NCI-H446 (cell line): ENCODE measurements at regions not wholly inside any gene's neighbourhood (a gene's known extent, or its start where the extent isn't known, plus 50 kb on each side); places are given as distances from the start of the nearest gene placed in this dataset.

Experiments used
- DNase-seq, 2 experiments: peaks; one replicate each; lab custom pipeline; 2025; lab: John Stamatoyannopoulos, UW

DNA sequence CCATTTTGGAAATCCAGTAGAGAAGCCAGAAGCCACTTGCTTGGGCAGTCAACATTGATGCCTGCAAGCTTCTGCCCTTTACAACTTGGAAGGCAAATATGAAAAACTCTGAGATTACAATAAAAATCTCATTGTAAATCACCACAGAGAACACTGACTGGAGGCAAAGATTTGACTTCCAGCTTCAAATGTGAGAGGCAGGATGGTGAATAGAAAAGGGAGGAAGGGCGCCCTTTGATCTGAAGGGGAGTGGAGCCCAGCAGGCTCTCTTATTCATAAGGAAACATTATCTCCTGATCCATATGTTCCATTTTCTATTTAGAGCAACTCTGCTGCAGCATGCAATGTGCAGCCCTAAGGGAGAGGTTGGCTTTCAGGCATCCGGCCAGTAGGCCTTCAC is 348.3 kb downstream of the AJAP1 start:
- no peak for DNase-seq

DNA sequence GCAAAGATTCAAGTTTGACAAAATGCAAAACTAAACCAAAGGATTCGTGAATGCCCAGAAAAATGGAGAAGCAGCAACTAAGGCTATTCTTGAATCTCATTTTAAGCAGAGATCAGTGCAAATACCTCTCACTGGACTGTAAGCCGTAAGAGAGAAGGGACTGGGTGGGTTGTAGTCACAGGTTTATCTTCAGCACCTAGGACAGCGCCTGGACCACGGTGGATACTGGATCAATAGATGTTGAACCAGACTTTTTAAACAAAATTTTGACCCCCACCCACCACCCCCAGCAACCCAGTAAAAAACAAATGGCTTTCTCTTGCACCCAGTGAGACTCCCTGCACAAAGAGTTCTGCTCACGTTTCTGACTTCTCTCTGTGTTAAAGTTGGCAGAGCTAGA is 347.1 kb downstream of the AJAP1 start:
- DNase-seq = no peak

DNA sequence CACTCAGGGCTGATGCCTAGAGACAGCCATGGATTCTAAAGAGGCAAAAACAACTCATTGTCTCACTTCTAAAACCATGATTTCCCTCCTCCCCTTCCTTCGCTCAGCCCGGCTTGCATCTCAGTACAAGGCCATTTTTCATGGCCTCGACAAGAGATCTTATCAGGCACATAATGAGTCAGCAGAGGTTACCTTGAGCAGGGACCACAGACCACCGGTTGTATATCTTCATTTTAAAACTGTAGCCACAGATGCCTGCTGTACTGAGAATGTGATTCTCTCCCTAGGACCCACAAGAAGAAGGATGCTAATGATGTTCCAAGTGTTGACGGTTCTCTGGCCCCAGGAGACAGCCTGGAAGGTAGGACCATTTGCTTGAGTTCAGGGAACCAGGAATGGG is 331.9 kb downstream of the AJAP1 start:
- no peak for DNase-seq

DNA sequence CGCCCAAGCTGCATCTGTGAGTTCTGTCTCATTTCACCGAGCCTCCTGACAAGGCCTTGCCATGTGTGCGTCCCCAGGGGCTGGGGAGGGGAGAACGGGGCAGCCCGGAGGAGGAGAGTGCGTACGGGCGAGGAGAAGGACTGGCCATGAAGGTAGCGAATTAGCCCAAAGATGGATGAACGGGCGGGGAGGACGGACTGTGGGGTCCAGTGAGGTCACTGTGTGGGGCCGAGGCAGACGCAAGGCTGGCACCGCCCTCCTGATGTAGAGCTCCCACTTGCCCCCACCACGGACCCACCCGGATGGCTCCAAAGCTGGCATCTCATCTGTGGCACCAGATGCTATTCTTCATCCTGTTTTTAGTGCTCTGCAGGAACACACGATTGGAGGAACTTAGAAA is 330.4 kb downstream of the AJAP1 start:
- DNase-seq = no peak

DNA sequence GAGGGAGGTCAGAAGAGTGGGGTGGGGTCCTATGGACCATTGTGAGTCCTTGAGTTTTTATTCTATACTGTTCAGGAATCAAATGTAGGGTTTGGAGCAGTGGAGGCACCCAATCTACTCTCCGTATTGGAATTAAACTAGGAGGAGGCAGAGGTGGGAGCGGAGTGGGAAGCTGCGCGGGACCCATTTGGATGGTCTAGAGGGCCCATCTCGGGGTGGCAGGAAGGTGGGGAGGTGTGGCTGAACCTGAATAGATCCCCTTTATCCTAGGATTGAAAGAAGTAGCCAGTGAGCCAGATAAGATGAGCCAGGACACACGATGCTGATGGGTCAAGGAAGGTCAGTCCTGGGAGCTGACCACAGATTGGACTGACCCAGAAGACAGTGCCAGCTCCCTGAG is 325.8 kb downstream of the AJAP1 start:
- DNase-seq = no peak

DNA sequence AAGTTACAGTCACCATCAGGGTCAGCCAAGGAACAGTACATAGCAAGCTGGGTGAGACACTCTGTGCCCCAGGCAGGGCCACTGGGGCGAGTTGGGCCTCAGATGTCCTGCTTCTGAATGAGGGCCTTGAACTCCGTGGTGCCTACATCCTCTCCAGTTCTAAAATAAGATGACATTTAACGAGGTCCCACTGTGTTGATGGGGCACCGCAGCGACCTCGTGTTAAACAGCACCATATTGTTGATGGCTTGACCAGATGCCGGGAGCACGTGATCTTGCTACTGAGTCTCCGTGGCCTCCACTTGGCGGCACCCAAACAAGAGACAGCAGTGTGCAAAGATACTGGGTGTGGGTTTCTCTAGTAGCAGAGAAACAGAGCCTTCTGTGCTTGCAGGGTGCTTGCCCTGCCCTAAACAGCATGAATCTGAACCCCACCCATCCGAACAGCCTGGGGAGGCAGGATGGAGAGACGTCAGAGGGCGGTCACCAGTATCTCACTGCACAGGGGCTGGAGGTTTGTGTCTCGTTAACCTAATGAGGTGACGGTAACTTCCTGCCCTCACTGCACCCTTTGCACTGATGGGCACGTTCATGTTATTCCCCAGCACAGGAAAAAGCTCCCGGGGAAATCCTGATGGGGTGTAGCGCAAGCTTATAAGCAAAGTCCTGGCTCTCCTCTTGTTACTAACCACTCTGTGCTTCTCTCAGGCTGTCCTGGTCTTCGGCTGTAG is 324.4 kb downstream of the AJAP1 start:
- no peak for DNase-seq

DNA sequence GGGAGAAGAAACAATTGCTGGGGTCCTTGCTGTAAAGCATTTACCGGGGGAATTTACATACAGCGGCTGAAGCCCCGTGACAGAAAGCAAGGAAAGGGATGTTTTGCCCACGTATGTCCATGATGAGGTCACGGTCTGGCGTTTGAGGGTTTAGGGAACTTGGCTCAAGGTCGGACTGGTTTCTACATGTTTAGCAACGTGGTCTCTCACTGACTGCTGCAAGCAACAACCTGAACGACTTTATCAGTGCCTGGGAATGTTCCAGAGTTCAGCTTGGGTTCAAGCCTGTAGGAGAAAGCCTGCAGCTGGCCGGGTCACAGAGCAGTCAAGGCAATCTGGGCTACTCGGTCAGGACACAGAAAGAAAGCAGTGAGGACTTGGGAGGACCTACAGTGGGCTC is 323.3 kb downstream of the AJAP1 start:
- no peak for DNase-seq

DNA sequence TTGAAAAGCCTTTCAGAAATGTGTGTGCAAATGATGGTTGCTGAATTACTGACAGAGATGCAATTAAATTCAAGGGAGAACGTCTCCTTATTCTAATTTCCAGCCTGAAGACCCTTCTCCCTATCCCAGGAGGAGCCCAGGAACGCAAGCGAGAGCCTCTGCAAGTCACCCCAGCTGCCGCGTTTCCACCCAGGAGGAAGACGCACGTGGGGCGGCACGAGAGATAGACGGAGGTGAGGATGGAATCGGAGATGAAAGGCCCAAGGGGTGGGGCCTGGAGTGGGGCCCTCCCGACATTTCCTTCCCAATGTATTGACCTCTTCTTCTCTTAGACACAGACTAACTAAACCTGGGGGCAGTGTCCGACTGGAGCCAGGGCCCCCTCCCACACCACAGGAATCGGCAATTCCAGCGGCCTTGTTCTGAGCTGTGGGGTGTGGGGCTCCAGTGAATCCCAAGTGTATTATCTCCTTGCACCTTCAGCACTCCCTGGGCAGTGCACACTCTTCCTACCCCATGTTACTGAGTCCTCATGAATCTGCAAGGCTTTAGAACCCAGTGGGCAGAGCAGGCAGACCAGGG is 322.5 kb downstream of the AJAP1 start:
- no peak for DNase-seq

DNA sequence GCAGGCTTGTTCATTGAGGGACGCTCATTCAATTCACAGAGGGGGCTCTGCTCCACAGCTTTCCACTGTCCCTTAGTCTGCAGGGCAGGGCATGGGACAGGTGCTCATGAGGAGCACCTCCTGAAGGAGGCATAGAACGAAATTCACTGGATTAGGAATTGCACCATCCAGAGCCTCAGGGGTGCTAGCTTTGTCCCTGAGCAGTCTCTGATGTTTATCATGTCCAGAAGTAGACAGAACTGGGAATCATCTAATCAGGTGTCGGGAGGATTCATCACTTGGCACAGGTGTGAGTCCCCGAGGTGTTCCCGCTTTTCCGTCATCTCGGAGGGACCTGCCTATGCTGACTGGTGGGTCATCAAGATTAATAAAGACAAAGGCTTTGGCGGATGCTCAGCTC is 321.4 kb downstream of the AJAP1 start:
- DNase-seq = no peak

DNA sequence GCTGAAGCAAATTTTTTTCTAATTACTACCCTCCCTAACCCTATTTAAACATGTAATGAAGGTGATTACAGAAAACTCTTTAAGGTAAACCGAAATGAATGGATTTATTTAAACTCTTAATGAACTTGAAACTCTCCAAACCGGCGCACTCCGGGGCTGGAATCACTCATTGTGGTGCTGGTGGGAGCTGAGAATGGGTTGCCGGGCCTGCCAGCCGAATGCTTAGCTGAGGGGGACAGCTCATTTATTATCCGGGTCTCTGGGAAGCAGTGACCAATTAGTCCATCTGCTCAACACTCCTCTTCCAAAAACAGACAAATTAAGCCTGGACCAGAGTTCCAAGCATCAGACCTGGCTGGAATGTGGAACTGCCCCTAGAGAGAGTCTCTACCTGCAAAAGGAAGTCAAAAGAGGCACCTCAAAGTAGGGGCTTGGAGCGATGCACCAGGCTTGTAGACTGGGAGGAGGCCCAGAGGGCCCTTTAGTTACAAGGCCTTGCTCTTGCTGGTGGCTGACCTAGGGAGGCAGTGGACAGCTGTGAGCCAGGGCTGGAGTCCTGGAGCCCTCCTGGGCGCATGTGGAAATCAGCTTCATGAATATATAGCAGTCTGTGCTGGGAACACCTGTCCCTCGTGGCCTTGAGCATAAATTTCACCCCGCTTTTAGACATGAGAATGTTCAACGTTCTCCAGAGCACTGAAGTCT is 320.7 kb downstream of the AJAP1 start:
- no peak for DNase-seq

DNA sequence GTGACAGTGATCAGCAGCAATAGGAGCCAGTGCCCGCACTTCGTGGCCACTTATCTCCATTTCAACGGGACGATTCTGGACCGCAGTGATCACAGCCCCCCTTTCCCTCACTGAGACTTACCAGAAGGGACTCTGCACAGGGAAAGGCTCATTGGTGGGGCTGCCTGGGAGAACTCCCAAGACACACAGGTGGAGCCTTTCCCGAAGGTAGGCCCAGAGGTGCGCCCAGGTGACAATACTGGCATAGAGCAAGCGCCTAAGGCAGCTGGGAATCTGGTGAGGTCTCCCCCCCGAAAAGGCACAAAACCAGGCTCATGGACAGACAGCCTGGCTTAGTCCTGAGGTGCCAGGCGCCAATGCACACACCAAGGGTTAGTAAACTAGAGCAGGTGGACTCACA is 318.9 kb downstream of the AJAP1 start:
- no peak for DNase-seq

DNA sequence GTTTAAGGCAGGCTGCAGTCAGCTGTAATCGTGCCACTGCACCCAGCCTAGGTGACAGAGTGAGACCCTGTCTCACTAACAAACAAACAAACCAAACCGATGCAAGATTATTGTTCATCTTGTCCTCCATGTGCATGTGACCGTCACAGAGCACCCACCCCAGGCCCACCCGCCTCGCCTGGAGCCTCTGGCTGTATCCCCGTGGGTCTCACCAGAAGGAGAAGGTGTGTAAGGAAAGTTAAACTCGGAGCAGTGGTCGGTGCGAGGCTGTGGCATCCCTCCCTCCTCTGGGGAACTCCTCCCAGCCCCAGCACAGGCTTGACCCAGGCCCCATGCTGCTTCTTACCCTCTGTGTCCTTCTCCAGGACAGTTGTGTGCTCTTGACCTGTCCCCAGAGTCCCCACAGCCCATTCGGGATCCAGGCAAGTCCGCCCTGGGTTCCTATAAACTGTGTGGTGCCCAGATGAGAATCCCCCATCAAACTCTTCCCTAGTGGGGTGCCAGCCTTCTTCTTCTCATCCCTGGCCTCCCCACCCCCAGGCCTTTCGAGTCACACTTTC is 318.4 kb downstream of the AJAP1 start:
- DNase-seq = no peak

DNA sequence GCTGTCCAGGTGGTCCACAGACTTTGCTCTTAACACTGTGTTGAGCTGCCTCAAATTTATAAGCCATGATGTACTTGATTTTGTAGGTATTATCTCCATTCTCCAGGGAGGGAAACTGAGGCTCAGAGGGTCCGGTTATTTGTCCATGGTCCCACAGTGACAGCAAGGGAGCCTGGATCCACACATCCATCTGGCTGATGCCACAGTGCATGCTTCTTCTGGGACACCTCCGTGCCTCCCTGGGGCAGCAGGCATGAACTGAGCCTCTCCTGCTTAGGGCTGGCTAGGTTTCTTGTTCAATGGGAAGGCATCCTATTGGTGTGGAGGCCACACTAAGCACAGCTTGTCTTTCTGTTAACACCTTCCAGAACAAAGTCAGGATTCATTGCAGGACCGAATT is 317.3 kb downstream of the AJAP1 start:
- DNase-seq = no peak

DNA sequence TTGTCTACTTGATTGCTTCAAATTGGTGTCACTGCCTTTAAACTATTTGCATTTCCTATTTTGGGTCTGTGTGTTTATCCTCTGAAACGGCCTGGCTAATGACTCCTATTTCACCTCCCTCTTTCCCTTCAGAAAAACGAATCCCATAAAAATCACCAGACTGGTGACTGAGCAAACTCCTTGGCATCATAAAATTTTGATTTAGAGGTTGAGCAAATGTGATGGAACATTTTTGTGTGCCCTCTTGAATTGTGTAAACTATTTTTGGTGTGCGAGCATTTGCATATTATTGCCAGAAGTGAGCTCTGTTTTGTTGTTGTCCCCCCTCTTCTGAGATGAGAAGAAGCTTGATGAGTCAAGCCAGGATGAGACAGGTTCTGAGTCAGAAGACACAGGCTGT is 316.1 kb downstream of the AJAP1 start:
- DNase-seq = no peak

DNA sequence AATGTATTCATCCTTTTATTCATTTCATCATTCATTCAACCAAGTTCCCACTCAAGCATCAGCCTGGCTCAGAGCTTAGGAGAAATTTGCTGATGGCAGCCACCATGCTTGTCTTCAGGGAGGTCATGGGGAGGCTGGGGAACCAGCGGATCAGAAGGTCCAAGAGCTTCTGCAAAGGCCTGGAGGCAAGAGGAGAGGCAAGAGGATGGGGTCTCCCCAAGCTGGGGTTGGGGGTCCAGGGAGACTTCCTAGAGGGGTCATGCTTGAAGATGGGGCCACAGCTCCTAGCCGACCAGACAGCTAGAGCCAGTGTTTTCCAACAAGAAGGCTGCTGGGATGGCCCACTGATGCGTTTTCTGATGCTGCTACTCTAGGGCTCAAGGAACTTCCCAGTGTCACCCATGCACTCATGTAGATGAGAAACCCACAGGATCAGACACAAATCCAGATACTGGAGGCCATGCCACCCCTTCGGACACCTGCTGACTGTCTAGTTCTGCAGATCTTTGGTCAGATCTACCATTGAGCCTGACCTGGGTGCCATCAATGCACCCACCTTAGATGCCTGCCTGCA is 315.2 kb downstream of the AJAP1 start:
- DNase-seq = no peak

DNA sequence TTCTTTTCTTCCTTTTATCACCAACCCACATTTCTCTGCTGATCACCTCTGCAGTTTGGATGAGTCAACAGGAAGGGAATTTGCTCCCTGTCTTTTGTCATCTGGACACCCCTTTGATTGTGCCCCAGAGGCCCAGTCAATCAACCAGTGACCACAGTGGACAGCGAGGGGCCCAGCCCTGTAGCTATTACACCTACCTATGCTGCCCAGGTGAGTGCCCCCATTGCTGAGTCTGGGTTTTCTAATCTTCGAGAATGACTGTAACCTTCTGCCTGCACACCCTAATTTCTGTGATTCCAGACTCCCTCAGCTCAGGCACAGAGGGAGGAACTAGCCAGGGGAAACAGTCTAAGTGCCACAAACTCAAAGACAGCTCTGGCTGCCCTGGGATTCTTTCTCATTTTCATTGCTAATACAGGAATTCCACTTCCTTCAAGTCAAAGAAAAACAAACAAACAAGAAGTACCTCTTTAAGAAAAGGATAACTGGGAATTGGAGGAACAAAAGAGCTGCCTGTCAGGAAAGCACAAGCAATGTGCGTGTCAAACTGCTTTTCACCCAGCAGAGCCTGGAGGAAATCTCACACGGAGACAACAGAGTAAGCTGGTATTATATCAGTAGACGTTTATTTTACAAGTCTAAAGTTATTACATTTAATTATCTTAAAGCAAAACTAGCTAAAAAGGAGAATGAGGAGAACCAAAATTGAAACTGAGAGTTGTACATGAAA is 311.1 kb downstream of the AJAP1 start:
- DNase-seq = no peak

DNA sequence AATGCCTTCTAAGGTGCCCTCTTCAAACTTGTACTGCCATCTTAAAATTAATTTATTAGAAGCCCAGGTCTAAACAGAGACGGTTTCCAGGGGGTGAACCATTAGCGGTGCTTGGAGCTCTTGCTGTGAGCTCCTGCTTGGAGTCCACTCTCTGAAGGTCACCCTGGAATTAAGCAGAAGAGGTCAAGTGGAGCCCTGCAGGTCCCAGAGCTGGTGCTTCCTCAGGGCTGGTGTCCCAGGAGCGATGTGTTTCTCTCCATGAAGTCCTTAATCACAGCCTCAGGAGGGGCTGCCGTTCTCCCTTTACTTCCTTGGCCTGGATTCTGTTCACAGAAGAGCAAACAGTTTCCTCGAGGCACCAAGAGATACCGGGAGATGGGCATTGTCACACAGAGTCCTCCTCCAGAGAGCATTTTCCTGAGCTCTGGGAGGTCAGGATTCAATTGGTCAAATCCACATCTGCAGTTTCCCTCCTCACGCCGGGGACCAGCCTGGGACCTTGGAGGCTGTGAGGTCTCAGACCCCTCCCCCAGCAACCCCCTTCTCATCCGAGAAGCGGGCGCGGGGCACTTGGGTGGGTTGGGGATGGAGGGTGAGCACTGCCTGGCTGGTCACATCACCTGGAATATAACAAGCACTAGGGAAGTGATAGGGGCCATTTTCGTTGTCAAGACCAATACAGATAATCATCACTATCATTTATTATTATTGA is 310.4 kb downstream of the AJAP1 start:
- no peak for DNase-seq

DNA sequence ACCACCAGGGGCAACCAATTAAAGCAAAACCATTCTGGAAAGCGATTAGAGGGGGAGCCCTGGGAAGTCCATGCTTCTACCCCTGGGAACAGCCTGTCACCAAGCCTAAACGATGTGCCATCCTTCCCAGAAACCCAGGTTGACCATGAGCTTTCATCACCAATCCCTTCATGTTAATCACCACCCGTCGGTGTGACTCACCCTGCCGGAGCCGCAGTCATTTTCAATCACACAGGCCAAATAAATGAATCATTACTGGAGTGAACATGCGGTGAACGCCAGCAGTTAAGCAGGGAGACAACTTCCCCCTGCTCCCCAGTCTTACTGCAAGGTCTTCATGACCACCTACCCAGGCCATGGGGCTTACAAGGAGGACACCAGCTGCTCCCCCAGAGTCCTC is 308.8 kb downstream of the AJAP1 start:
- DNase-seq = no peak

DNA sequence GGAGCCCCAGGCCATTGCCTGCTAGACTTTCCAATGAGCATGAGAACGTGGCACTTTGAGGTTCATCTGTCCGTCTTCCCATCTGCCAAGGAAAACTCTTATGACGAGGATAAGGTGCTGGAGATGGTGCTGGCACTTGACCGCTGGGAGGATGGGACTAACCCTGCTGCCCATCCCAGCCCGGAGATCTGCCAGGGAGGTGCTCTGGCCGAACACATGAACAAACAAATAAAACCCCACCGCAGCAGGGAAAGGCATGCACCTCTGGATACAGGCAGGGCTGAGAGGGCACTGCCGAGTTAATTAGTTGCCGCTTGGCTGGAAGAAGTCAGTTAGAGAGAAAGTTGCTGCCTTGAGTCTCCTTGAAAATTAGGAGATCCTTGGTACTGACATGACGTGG is 308.4 kb downstream of the AJAP1 start:
- no peak for DNase-seq

DNA sequence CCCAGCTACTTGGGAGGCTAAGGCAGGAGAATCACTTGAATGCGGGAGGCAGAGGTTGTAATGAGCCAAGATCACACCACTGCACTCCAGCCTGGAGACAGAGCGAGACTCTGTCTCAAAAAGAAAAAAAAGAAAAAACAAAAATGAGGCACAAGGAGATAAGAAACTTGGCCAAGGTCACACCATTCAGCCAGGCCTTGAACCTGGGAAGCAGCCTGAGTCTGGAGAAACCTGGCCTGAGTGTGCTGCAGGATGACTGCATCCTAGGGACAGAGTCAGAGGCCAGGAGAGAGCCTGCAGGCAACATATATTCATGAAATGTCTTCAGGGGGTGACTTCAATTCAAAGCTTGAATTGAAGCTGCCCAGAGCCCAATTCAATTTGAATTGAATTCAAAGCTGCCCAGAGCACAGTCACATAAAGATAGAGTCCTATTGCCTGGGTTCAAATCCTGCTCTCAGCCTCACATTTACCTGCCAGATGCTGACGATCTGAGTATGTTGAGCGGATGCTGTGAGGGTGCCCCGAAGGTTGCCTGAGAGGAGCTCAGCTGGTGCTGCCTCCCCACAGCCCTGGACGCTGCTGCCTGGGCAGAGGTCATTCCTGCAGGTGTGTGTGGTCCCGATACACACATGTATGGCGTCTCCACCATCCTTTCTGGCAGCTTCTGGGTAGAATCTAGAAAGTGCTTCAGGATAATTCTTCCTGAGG is 307.7 kb downstream of the AJAP1 start:
- DNase-seq = no peak
